HCT116 (cell line): ENCODE measurements at regions not wholly inside any gene's neighbourhood (a gene's known extent, or its start where the extent isn't known, plus 50 kb on each side); places are given as distances from the start of the nearest gene placed in this dataset.

Source experiments
- ATAC-seq: fragments of 200-7000 bp; cut with Tn5 transposase; 2 replicates; pipeline ENCODE4 v1.9.1; 2020; ENCODE audit warnings: mild to moderate bottlenecking, moderate library complexity
- BruUV-seq: library from RNA; stranded (reverse); fragments of 400-500 nt; replicated peaks from 2 replicates; lab custom pipeline; 2021; lab: Mats Ljungman, UMichigan
- CTCF ChIA-PET: fragments of 300-600 bp; sonication (Branson Sonifier 250); formaldehyde crosslinking; loops from one replicate; lab custom pipeline; 2021; ENCODE audit warnings: antibody characterized with exemption; lab: Charles Lee
- POLR2A ChIA-PET: fragments of 300-600, 350-600 bp; sonication (Branson Sonifier 250); formaldehyde crosslinking; loops from one replicate; lab custom pipeline; 2021; ENCODE audit warnings: antibody characterized with exemption; lab: Charles Lee
- RAD21 ChIA-PET, 2 experiments: fragments of 300-600 bp; sonication (Branson Sonifier 250); formaldehyde crosslinking; loops; one replicate each; lab custom pipeline; 2023; ENCODE audit warnings: low total read pairs in 2 of 2; ENCODE audit not compliant: uncharacterized antibody in 2 of 2, unreplicated experiment in 2 of 2, low non-redundant PET in 1 of 2; lab: Charles Lee
- DNase-seq: peaks from one replicate; pipeline ENCODE4 v3.0.0-alpha.2; 2010; ENCODE audit warnings: low read depth, low spot score
- H2AFZ ChIP-seq: fragments of 200-600 bp; shearing (Covaris generic), sonication (generic); 2 replicates; pipeline ENCODE4 v1.6.1; 2017; ENCODE audit warnings: low read depth, mixed run types, mixed read lengths, antibody characterized with exemption, low read length; ENCODE audit not compliant: poor library complexity, severe bottlenecking
- H3K27ac ChIP-seq: 2 replicates; pipeline ENCODE4 v1.5.1; 2012; ENCODE audit warnings: low read depth, low read length
- H3K27me3 ChIP-seq: fragments of 200-600 bp; sonication (generic); 2 replicates; pipeline ENCODE4 v1.6.1; 2016; ENCODE audit warnings: mixed run types, low read length, mixed read lengths; ENCODE audit not compliant: insufficient read depth
- H3K36me3 ChIP-seq, 2 experiments: fragments of 200-500 bp in 1 of 2; fragments of 200-600 bp in 1 of 2; sonication (Bioruptor generic) in 1 of 2; sonication (generic) in 1 of 2; 2 replicates each; pipeline versions ENCODE4 v1.5.1 to v1.6.1; 2014 to 2016; ENCODE audit warnings: low read length in 2 of 2, inconsistent platforms in 1 of 2, mixed read lengths in 1 of 2, mixed run types in 1 of 2; ENCODE audit not compliant: insufficient read depth in 2 of 2, control insufficient read depth in 1 of 2
- H3K4me1 ChIP-seq, 2 experiments: fragments of 200-600 bp in 1 of 2; sonication (generic) in 1 of 2; 2 replicates each; pipeline versions ENCODE4 v1.5.1 to v1.6.1; 2012 to 2017; ENCODE audit warnings: low read length in 2 of 2, inconsistent platforms in 1 of 2, mild to moderate bottlenecking in 1 of 2, mixed read lengths in 1 of 2, mixed run types in 1 of 2, moderate library complexity in 1 of 2; ENCODE audit not compliant: insufficient read depth in 2 of 2, control insufficient read depth in 1 of 2
- H3K4me2 ChIP-seq: fragments of 200-600 bp; sonication (generic); 2 replicates; pipeline ENCODE4 v1.6.1; 2017; ENCODE audit warnings: mixed run types, low read length, mixed read lengths
- H3K4me3 ChIP-seq, 2 experiments: fragments of 200-600 bp in 1 of 2; sonication (generic) in 1 of 2; replicated peaks in 1 of 2; 2 replicates each; pipeline ENCODE4 v1.5.1; 2011 to 2016; ENCODE audit warnings: low read length in 2 of 2, control low read depth in 1 of 2, low read depth in 1 of 2, mild to moderate bottlenecking in 1 of 2, mixed read lengths in 1 of 2, mixed run types in 1 of 2
- H3K79me2 ChIP-seq: fragments of 200-600 bp; sonication (generic); 2 replicates; pipeline ENCODE4 v1.6.1; 2017; ENCODE audit warnings: mild to moderate bottlenecking, mixed run types, low read length, moderate library complexity, mixed read lengths; ENCODE audit not compliant: insufficient read depth
- H3K9ac ChIP-seq: fragments of 200-600 bp; sonication (generic); 2 replicates; pipeline ENCODE4 v1.6.1; 2016; ENCODE audit warnings: low read length, mixed read lengths
- H3K9me2 ChIP-seq: fragments of 200-600 bp; sonication (generic), shearing (Covaris generic); 2 replicates; pipeline ENCODE4 v1.6.1; 2017; ENCODE audit warnings: mixed run types, mild to moderate bottlenecking, moderate library complexity; ENCODE audit not compliant: insufficient read depth
- H3K9me3 ChIP-seq, 2 experiments: fragments of 200-500 bp in 1 of 2; fragments of 200-600 bp in 1 of 2; sonication (Bioruptor generic) in 1 of 2; sonication (generic) in 1 of 2; 2 replicates each; pipeline ENCODE4 v1.6.1; 2014 to 2017; ENCODE audit warnings: low read length in 2 of 2, mixed read lengths in 2 of 2, inconsistent platforms in 1 of 2, low read depth in 1 of 2, mild to moderate bottlenecking in 1 of 2, mixed run types in 1 of 2, moderate library complexity in 1 of 2; ENCODE audit not compliant: control insufficient read depth in 1 of 2, insufficient read depth in 1 of 2
- H4K20me1 ChIP-seq: fragments of 200-600 bp; sonication (generic), shearing (Covaris generic); 2 replicates; pipeline ENCODE4 v1.6.1; 2017; ENCODE audit warnings: mixed run types, mild to moderate bottlenecking, moderate library complexity; ENCODE audit not compliant: insufficient read depth
- ELF1 ChIP-seq: IDR thresholded peaks from 2 replicates; pipeline ENCODE4 v1.6.1; 2012; ENCODE audit warnings: low read depth, borderline replicate concordance
- EZH2 ChIP-seq: fragments of 200-600 bp; sonication (generic); IDR thresholded peaks from 2 replicates; pipeline ENCODE4 v1.6.1; 2017; ENCODE audit warnings: antibody characterized with exemption, mixed run types
- POLR2A ChIP-seq: IDR thresholded peaks from 2 replicates; pipeline ENCODE4 v1.7.0; 2011; ENCODE audit warnings: borderline replicate concordance; ENCODE audit not compliant: insufficient read depth, insufficient read length; ENCODE audit errors: extremely low read depth
- RAD21 ChIP-seq: IDR thresholded peaks from 2 replicates; pipeline ENCODE4 v1.6.1; 2012; ENCODE audit warnings: low read depth, mild to moderate bottlenecking
- ZFX ChIP-seq: fragments of 450-650 bp; IDR thresholded peaks from 2 replicates; pipeline ENCODE4 v1.6.1; 2017
- ZNF274 ChIP-seq: fragments of 200-500 bp; sonication (Bioruptor generic); IDR thresholded peaks from 2 replicates; pipeline ENCODE4 v1.6.1; 2014; ENCODE audit warnings: mild to moderate bottlenecking, low read depth, low read length, inconsistent platforms
- intact Hi-C: fragments of 100-400 bp; cut with micrococcal nuclease; formaldehyde crosslinking; loops from 2 replicates; pipeline ENCODE4 v1.10.0; 2022
- TF ChIP-seq, protein P1 (sequence below): IDR thresholded peaks from 2 replicates; pipeline ENCODE4 v1.6.1; 2011; ENCODE audit warnings: mild to moderate bottlenecking, low read length, moderate library complexity; ENCODE audit not compliant: insufficient replicate concordance; ENCODE audit errors: extremely low read depth

DNA sequence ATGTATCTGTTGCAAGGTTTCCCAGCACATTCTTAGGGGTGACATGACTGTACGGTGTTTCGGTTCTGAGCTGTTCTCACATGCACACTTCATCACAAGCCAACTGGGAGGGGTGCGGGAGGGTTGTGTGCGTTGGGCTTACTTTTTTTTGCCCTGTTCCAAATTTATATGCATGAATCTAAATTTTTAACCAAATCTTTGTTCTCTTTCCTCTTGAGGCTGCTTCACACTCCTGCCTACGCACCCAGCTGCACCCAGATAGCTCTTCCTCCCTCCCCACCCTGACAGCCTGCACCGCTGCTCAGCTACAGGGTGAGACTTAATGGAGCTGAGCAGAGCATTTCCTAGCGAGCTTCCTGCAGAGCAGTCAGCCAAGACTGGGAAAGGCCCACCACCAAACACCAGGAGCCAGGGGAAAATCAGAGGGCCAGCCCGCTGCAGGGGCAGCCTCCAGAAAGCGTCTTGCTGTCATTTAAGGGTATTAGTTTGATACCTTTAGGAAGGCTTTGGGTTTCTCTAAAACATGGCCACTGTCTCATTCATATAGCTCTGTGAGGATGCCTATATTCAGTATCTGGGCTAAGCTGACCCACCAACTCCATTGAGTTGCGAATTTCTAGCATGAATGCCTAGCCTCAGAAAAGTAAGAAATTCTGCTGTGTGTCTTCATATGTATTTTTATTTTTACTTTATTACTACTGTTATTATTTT, 84.5 kb downstream of the POU3F3 start:
- no peak overlapping the region for H3K27ac ChIP-seq
- no TSS peak for BruUV-seq
- no peaks in the 10 kb centered on the region for H3K9me2 ChIP-seq
- CTCF ChIA-PET, result no interaction called here
- no peak overlapping the region for H3K4me3 ChIP-seq
- H3K79me2 ChIP-seq, result no peaks in the 10 kb centered on the region
- H3K9me3 ChIP-seq, result no peaks in the 10 kb centered on the region
- H2AFZ ChIP-seq, result no peak overlapping the region
- ATAC-seq (no peak), DNase-seq (no peak)
- no peak overlapping the region for H3K9ac ChIP-seq
- POLR2A ChIA-PET, result no interaction called here
- no peak for TF ChIP-seq RAD21
- no peak for TF ChIP-seq ZFX
- TF ChIP-seq, protein P1, sequence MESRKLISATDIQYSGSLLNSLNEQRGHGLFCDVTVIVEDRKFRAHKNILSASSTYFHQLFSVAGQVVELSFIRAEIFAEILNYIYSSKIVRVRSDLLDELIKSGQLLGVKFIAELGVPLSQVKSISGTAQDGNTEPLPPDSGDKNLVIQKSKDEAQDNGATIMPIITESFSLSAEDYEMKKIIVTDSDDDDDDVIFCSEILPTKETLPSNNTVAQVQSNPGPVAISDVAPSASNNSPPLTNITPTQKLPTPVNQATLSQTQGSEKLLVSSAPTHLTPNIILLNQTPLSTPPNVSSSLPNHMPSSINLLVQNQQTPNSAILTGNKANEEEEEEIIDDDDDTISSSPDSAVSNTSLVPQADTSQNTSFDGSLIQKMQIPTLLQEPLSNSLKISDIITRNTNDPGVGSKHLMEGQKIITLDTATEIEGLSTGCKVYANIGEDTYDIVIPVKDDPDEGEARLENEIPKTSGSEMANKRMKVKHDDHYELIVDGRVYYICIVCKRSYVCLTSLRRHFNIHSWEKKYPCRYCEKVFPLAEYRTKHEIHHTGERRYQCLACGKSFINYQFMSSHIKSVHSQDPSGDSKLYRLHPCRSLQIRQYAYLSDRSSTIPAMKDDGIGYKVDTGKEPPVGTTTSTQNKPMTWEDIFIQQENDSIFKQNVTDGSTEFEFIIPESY, result no peak
- TF ChIP-seq ELF1, result no peak
- no peak for TF ChIP-seq EZH2
- TF ChIP-seq POLR2A, result no peak
- no peak for TF ChIP-seq ZNF274
- intact Hi-C loops, result no loop called here
- H3K36me3 ChIP-seq, result no peaks in the 10 kb centered on the region
- RAD21 ChIA-PET, result no interaction called here
- no peak overlapping the region for H3K4me2 ChIP-seq
- H3K27me3 ChIP-seq, result no peaks in the 10 kb centered on the region
- no peaks in the 10 kb centered on the region for H4K20me1 ChIP-seq
- no peaks in the 10 kb centered on the region for H3K4me1 ChIP-seq
